Type B pancreatic cell (in vitro differentiated cells): ENCODE measurements at regions not wholly inside any gene's neighbourhood (a gene's known extent, or its start where the extent isn't known, plus 50 kb on each side); places are given as distances from the start of the nearest gene placed in this dataset.

Experiments
- DNase-seq: peaks from one replicate; pipeline ENCODE4 v3.0.0; 2021; ENCODE audit warnings: mixed read lengths; ENCODE audit not compliant: unreplicated experiment; ENCODE audit errors: extremely low spot score
- H3K27ac Mint-ChIP-seq: 2 replicates; pipeline ENCODE4 v1.8.0; 2021; ENCODE audit warnings: mild to moderate bottlenecking, mixed read lengths
- H3K27me3 Mint-ChIP-seq: 2 replicates; pipeline ENCODE4 v1.8.0; 2021; ENCODE audit warnings: mixed read lengths
- H3K36me3 Mint-ChIP-seq: 2 replicates; pipeline ENCODE4 v1.8.0; 2021; ENCODE audit warnings: mixed read lengths
- H3K4me1 Mint-ChIP-seq: one replicate; pipeline ENCODE4 v1.8.0; 2021; ENCODE audit warnings: mixed read lengths; ENCODE audit not compliant: unreplicated experiment
- H3K4me3 Mint-ChIP-seq: 2 replicates; pipeline ENCODE4 v1.8.0; 2021; ENCODE audit warnings: mild to moderate bottlenecking, mixed read lengths
- H3K9me3 Mint-ChIP-seq: 2 replicates; pipeline ENCODE4 v1.8.0; 2021; ENCODE audit warnings: mixed read lengths
- TF ChIP-seq, protein P1 (sequence below): fragments of 200-600 bp; sonication (generic); conservative IDR thresholded peaks from 2 replicates; pipeline ENCODE4 v1.5.0; 2021; ENCODE audit warnings: antibody characterized with exemption, mild to moderate bottlenecking

DNA sequence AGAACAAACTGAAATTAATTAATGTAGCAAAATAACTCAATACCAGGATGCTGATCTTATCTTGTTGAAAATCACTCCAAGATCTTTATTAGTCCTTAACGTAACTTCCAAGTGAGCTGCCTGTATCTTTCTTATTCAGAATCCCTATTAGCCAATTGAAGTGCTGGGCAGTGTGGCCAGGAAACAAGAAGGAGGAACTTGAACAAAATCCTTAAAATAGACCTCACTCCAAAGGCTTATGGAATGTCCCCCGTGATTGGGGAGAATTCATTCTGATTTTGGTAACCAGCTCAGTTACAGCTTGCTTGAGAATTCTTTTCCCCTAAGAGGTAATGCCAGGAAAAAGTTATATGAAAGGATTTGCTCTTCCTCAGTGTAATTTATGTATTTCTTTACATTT, 171.0 kb downstream of the DEPDC1B start:
- H3K4me1 Mint-ChIP-seq = peaks cover 7% of the 10 kb centered on the region
- TF ChIP-seq, protein P1, sequence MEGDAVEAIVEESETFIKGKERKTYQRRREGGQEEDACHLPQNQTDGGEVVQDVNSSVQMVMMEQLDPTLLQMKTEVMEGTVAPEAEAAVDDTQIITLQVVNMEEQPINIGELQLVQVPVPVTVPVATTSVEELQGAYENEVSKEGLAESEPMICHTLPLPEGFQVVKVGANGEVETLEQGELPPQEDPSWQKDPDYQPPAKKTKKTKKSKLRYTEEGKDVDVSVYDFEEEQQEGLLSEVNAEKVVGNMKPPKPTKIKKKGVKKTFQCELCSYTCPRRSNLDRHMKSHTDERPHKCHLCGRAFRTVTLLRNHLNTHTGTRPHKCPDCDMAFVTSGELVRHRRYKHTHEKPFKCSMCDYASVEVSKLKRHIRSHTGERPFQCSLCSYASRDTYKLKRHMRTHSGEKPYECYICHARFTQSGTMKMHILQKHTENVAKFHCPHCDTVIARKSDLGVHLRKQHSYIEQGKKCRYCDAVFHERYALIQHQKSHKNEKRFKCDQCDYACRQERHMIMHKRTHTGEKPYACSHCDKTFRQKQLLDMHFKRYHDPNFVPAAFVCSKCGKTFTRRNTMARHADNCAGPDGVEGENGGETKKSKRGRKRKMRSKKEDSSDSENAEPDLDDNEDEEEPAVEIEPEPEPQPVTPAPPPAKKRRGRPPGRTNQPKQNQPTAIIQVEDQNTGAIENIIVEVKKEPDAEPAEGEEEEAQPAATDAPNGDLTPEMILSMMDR = no peak
- no peaks in the 10 kb centered on the region for H3K9me3 Mint-ChIP-seq
- H3K36me3 Mint-ChIP-seq = no peaks in the 10 kb centered on the region
- H3K4me3 Mint-ChIP-seq = no peak overlapping the region
- no peaks in the 10 kb centered on the region for H3K27me3 Mint-ChIP-seq
- H3K27ac Mint-ChIP-seq = no peak overlapping the region
- DNase-seq = no peak

DNA sequence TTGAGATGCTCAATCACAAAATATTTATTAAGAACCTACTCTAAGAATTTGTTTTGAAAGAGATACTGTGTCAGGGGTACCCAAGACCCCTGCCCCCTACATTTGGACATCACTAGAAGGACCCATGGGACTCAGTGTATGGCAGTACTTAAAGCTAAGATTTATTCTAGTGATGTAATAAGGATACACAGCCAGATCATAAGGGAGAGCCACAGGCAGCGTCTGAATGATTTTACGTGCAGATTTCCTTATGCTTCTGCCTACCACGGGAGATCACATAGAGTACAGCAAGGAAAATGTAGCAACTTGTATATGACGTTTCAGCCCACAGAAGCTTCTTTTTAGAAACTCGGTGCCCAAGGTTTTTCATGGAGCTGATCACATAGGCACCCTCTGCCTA, 172.9 kb downstream of the DEPDC1B start:
- no peak for DNase-seq
- no peak overlapping the region for H3K4me3 Mint-ChIP-seq
- no peak overlapping the region for H3K27ac Mint-ChIP-seq
- TF ChIP-seq, protein P1 = no peak
- no peaks in the 10 kb centered on the region for H3K36me3 Mint-ChIP-seq
- no peaks in the 10 kb centered on the region for H3K27me3 Mint-ChIP-seq
- H3K9me3 Mint-ChIP-seq = no peaks in the 10 kb centered on the region
- peaks cover 7% of the 10 kb centered on the region for H3K4me1 Mint-ChIP-seq

DNA sequence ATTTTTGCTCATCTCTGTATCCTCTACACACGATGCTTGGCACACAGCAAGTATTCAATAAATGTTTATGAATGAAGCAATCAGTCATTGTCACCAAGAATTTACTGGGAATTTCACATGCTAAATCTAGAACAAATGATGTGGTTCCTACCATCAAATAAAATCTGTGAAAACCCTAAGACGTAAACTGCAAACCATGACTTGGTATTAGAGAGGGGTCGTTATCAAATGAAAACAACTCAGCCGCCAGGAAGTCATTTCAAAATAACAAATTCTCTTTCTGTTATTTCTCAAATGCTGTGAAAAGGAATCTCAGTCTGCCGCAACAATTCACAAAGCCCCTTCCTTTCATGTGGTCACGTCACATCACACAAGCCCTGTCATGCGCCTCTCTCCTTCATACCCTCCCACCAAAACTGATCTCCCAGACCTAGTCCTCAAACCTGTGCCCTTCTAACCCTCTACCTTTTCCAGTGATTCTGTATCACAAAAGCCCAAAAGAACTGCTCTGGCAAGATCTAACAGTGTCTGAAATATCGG, 173.6 kb downstream of the DEPDC1B start:
- TF ChIP-seq, protein P1 = no peak
- Mint-ChIP-seq H3K27ac (no peak overlapping the region), H3K36me3 (no peaks in the 10 kb centered on the region), H3K27me3 (no peaks in the 10 kb centered on the region), H3K4me3 (no peak overlapping the region), H3K9me3 (no peaks in the 10 kb centered on the region), H3K4me1 (peaks cover 7% of the 10 kb centered on the region)
- DNase-seq = no peak

DNA sequence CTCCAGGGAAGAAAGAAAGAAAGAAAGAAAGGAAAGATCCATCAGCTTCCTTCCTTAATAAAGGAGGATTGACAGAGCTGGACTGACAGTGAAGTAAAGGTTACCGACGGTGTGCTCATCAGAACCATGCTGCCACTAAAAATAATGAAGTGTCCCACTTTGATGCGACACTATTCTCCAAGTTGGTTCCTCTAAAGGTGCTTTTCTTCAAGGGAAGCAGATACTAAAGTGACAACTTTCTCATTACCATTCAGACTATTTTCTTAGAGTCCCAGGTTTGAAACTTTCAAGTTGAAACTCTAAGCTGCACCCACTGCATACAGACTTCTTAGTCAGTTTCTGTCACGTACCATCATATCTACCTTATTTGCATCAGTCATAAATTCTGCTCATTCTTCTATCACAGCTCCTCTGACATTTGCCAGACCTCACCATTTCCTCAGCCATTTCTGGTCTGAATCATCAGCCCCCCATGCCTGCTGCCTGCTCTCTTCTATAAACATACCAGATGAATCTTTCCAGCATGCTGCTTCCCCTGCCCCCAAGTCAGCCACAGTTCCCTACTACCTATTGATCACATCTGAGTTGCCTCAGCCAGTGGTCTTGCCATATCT, 177.6 kb downstream of the DEPDC1B start:
- no peaks in the 10 kb centered on the region for H3K36me3 Mint-ChIP-seq
- no peak overlapping the region for H3K4me3 Mint-ChIP-seq
- no peaks in the 10 kb centered on the region for H3K9me3 Mint-ChIP-seq
- DNase-seq = no peak
- H3K4me1 Mint-ChIP-seq = peaks cover 21% of the 10 kb centered on the region
- TF ChIP-seq, protein P1 = no peak
- no peak overlapping the region for H3K27ac Mint-ChIP-seq
- H3K27me3 Mint-ChIP-seq = peaks cover 3% of the 10 kb centered on the region

DNA sequence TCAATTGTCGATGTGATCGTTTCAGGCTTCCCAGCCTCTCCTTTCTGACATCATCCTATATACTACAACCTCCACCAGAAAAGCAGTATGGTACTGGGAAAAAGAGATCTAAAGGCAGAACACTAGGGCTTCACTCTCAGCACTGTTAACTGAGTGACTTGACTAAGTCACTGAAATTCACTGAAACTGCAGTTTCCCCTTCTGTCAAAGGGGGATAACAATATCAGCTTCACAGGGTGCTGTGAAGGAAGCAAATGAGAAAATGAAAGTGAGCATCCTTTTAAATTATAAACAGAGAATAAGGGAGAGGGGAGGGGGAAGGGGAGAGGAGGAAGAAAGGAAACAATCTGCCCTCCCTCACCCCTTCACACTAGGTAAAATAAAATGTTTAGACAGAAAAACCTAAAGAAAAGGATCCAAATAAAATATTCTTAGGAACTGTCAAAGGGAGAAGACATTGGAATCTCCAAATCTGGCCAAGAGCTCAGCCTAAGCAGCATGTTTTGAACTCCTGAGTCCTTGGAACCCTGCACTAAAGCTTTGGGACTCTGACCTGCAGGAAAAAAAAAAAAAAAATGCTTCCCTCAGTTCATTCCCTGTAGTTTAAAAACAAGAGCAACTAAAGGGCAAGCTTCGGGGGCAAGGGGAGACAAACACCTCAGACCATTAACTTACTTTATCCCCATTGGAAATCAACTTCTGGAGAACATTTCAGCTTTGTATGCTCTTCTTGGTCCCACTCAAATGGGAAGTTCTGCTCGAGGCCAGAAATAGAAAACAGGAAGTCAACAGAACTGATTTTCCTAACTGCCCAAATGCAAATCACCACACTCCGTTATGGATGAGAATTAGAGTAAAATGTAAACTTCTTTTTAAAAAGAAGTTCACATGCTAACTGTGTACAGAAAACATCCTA, 178.3 kb downstream of the DEPDC1B start:
- no peaks in the 10 kb centered on the region for H3K36me3 Mint-ChIP-seq
- H3K4me3 Mint-ChIP-seq = no peak overlapping the region
- peaks cover 17% of the 10 kb centered on the region for H3K4me1 Mint-ChIP-seq
- no peak for DNase-seq
- H3K9me3 Mint-ChIP-seq = no peaks in the 10 kb centered on the region
- H3K27me3 Mint-ChIP-seq = peaks cover 3% of the 10 kb centered on the region
- TF ChIP-seq, protein P1 = no peak
- H3K27ac Mint-ChIP-seq = no peak overlapping the region
